ENCODE measurements at regions not wholly inside any gene's neighbourhood (a gene's known extent, or its start where the extent isn't known, plus 50 kb on each side); places are given as distances from the start of the nearest gene placed in this dataset.

DNA sequence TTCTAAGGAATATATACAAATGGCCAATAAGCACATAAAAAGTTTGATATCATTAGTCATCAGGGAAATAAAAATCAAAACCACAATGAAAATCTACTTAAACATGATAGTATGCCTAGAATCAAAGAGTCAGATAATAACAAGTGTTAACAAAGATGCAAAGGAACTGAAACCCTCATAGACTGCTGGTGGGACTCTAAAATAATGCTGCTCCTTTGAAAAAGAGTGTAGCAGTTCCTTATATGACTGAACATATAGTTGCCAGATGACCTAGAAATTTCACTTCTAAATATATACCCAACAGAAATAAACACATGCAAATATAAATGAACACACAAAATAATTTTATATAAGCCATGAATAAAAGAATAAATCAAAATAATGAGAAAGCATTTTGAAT, 205.1 kb upstream of the CTSO start:
- Histone ChIP-seq H3K36me3 (ENCODE audit: control insufficient read depth, insufficient read depth, low read length) (no peaks in the 10 kb centered on the region), H3K4me3 (ENCODE audit: low read depth, low read length) (no peak overlapping the region), H3K4me1 (ENCODE audit: control insufficient read depth, insufficient read depth, low read length) (no peaks in the 10 kb centered on the region), H3K9me3 (ENCODE audit: control insufficient read depth, insufficient read depth, low read length) (no peaks in the 10 kb centered on the region), H3K27me3 (ENCODE audit: control insufficient read depth, insufficient read depth, low read length) (no peaks in the 10 kb centered on the region), H3K27ac (ENCODE audit: low read depth, low read length) (no peak overlapping the region)
- DNase-seq (ENCODE audit: low read depth in 4 of 6, low spot score in 6 of 6) = no peak

- H3K9me3 ChIP-seq (ENCODE audit: control insufficient read depth, insufficient read depth, low read length) = no peaks in the 10 kb centered on the region
- DNase-seq (ENCODE audit: low read depth in 4 of 6, low spot score in 6 of 6) = no peak
- no peak overlapping the region for H3K4me3 ChIP-seq (ENCODE audit: low read depth, low read length)
- no peaks in the 10 kb centered on the region for H3K27me3 ChIP-seq (ENCODE audit: control insufficient read depth, insufficient read depth, low read length)
- no peak overlapping the region for H3K27ac ChIP-seq (ENCODE audit: low read depth, low read length)
- no CpG with 5 or more reads among the region's 4 CpGs for WGBS (ENCODE audit: insufficient coverage)
- H3K36me3 ChIP-seq (ENCODE audit: control insufficient read depth, insufficient read depth, low read length) = no peaks in the 10 kb centered on the region
- H3K4me1 ChIP-seq (ENCODE audit: control insufficient read depth, insufficient read depth, low read length) = no peaks in the 10 kb centered on the region
Measured at GRCh38 chr4:156154978-156155377, 201.3 kb upstream of the CTSO start.

- H3K27me3 ChIP-seq (ENCODE audit: control insufficient read depth, insufficient read depth, low read length) = no peaks in the 10 kb centered on the region
- peak in 1 of 6 donors; percentile 37 for DNase-seq (ENCODE audit: low read depth in 4 of 6, low spot score in 6 of 6)
- no peak overlapping the region for H3K4me3 ChIP-seq (ENCODE audit: low read depth, low read length)
- no peaks in the 10 kb centered on the region for H3K36me3 ChIP-seq (ENCODE audit: control insufficient read depth, insufficient read depth, low read length)
- H3K27ac ChIP-seq (ENCODE audit: low read depth, low read length) = no peak overlapping the region
- H3K9me3 ChIP-seq (ENCODE audit: control insufficient read depth, insufficient read depth, low read length) = no peaks in the 10 kb centered on the region
- WGBS (ENCODE audit: insufficient coverage) = no CpG with 5 or more reads among the region's 2 CpGs
- H3K4me1 ChIP-seq (ENCODE audit: control insufficient read depth, insufficient read depth, low read length) = no peaks in the 10 kb centered on the region
Measured at GRCh38 chr4:156146571-156146970, 192.9 kb upstream of the CTSO start.

DNA sequence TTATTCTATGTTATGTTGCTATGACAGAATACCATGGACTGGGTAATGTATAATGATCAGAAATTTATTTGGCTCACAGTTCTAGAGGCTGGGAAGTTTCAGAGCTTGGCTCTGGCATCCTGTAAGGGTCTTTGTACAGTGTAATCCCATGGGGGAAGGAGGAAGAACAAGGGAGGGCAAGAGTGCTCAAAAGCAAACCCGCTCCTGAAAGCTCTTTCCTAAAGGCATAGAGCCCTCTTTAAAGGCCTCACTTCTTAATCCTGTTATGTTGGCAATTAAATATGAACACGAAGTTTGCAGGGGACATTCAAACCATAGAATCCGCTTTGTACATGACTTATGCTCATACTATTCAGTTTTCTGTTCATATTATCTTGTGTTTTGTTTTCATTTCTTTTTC, 191.3 kb upstream of the CTSO start:
- Histone ChIP-seq H3K4me1 (ENCODE audit: control insufficient read depth, insufficient read depth, low read length) (no peaks in the 10 kb centered on the region), H3K27ac (ENCODE audit: low read depth, low read length) (no peak overlapping the region), H3K27me3 (ENCODE audit: control insufficient read depth, insufficient read depth, low read length) (no peaks in the 10 kb centered on the region), H3K36me3 (ENCODE audit: control insufficient read depth, insufficient read depth, low read length) (no peaks in the 10 kb centered on the region), H3K4me3 (ENCODE audit: low read depth, low read length) (no peak overlapping the region), H3K9me3 (ENCODE audit: control insufficient read depth, insufficient read depth, low read length) (no peaks in the 10 kb centered on the region)
- no CpG with 5 or more reads among the region's 3 CpGs for WGBS (ENCODE audit: insufficient coverage)
- no peak for DNase-seq (ENCODE audit: low read depth in 4 of 6, low spot score in 6 of 6)

DNA sequence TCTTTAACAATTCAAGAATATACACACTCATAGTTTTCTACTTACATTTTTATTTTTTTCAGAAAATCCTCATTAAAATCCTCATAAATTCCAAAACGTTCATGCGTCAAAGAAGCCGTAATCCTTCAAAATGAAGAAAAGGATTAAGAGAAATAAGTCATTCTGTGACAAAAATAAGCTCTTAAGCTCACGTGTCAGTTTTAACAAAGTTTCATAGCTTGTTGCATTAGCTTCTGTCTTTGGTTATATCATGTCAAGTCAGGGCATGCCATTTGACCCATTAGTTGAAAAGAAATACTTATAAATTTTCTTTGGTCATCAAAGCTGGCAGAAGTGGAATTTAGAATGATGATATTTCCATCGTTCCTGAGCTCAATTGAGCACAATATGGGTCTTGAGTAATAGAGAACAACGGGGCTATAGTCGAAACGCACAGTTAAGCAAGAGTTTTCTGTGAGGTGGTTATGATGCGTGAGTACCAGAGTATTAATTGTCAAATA, 185.2 kb upstream of the CTSO start:
- DNase-seq (ENCODE audit: low read depth in 4 of 6, low spot score in 6 of 6) = peak in 2 of 6 donors; percentile 14 to 47
- Histone ChIP-seq H3K27ac (ENCODE audit: low read depth, low read length) (no peak overlapping the region), H3K36me3 (ENCODE audit: control insufficient read depth, insufficient read depth, low read length) (no peaks in the 10 kb centered on the region), H3K4me3 (ENCODE audit: low read depth, low read length) (no peak overlapping the region), H3K27me3 (ENCODE audit: control insufficient read depth, insufficient read depth, low read length) (no peaks in the 10 kb centered on the region), H3K9me3 (ENCODE audit: control insufficient read depth, insufficient read depth, low read length) (no peaks in the 10 kb centered on the region), H3K4me1 (ENCODE audit: control insufficient read depth, insufficient read depth, low read length) (no peaks in the 10 kb centered on the region)
- WGBS (ENCODE audit: insufficient coverage) = 100% methylated on average over 1 of the region's 9 CpGs

DNA sequence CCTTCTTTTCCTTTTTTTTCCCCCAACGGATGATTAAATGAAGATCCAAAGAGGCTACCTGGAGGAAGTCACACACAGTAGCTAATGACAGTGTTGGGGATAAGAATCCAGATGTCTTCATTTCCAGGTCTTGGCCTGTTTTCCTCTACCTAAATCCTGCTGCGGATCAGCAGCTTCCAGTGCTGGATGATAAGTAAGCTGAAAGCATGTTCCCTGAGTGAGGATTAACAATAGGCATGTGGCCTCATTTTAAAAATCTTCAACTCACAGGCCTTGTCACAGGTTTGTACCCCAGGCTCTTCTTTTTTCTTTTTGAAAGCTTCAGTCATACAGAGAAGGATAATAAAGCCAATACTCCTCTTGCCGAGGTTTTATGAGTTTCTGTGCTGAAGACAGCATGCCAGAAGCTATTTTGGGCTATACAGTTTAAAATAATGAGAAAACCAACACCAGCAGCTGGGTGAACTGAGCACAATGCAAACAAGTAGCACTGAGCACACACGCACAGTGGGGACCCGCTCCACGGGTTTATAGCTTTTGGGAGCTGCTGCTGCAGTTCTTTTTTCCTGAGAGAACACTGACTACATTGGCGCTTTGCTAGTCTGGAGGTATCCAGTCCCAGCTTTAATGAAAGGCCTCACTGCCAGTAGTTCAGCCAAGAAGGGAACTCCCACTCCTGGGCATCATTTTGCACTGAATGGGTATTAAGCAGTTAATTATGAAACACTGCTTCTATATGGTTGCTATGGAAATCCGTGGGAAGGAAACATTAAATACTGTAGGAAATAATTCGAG, 184.2 kb upstream of the CTSO start:
- no peaks in the 10 kb centered on the region for H3K36me3 ChIP-seq (ENCODE audit: control insufficient read depth, insufficient read depth, low read length)
- 12% methylated on average over 4 of the region's 9 CpGs for WGBS (ENCODE audit: insufficient coverage)
- H3K27me3 ChIP-seq (ENCODE audit: control insufficient read depth, insufficient read depth, low read length) = no peaks in the 10 kb centered on the region
- peak overlapping the region; percentile 21 for H3K27ac ChIP-seq (ENCODE audit: low read depth, low read length)
- H3K4me3 ChIP-seq (ENCODE audit: low read depth, low read length) = no peak overlapping the region
- H3K4me1 ChIP-seq (ENCODE audit: control insufficient read depth, insufficient read depth, low read length) = no peaks in the 10 kb centered on the region
- H3K9me3 ChIP-seq (ENCODE audit: control insufficient read depth, insufficient read depth, low read length) = no peaks in the 10 kb centered on the region
- DNase-seq (ENCODE audit: low read depth in 4 of 6, low spot score in 6 of 6) = peak; percentile 22 to 96 (median 54)

DNA sequence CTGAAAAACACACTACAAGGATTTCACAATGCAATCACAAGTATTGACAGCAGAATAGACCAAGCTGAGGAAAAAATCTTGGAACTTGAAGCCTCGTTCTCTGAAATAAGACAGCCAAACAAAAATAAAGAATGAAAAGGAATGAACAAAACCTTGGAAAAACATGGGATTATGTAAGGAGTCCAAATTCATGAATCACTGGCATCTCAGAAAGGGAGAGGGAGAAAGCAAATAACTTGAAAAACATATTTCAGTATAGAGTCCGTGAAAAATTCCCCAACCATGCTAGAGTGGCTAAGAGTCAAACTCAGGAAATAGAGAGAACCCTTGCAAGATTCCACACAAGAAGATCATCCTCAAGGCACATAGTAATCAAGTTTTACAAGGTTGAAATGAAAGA, 178.5 kb upstream of the CTSO start:
- no peak overlapping the region for H3K27ac ChIP-seq (ENCODE audit: low read depth, low read length)
- no peaks in the 10 kb centered on the region for H3K4me1 ChIP-seq (ENCODE audit: control insufficient read depth, insufficient read depth, low read length)
- no CpG with 5 or more reads among the region's 2 CpGs for WGBS (ENCODE audit: insufficient coverage)
- H3K4me3 ChIP-seq (ENCODE audit: low read depth, low read length) = no peak overlapping the region
- no peak for DNase-seq (ENCODE audit: low read depth in 4 of 6, low spot score in 6 of 6)
- H3K36me3 ChIP-seq (ENCODE audit: control insufficient read depth, insufficient read depth, low read length) = no peaks in the 10 kb centered on the region
- H3K27me3 ChIP-seq (ENCODE audit: control insufficient read depth, insufficient read depth, low read length) = no peaks in the 10 kb centered on the region
- no peaks in the 10 kb centered on the region for H3K9me3 ChIP-seq (ENCODE audit: control insufficient read depth, insufficient read depth, low read length)

- DNase-seq (ENCODE audit: low read depth in 4 of 6, low spot score in 6 of 6) = no peak
- WGBS (ENCODE audit: insufficient coverage) = no CpG with 5 or more reads among the region's 1 CpG
- no peaks in the 10 kb centered on the region for H3K36me3 ChIP-seq (ENCODE audit: control insufficient read depth, insufficient read depth, low read length)
Measured at GRCh38 chr4:156128616-156129015, 174.9 kb upstream of the CTSO start.

DNA sequence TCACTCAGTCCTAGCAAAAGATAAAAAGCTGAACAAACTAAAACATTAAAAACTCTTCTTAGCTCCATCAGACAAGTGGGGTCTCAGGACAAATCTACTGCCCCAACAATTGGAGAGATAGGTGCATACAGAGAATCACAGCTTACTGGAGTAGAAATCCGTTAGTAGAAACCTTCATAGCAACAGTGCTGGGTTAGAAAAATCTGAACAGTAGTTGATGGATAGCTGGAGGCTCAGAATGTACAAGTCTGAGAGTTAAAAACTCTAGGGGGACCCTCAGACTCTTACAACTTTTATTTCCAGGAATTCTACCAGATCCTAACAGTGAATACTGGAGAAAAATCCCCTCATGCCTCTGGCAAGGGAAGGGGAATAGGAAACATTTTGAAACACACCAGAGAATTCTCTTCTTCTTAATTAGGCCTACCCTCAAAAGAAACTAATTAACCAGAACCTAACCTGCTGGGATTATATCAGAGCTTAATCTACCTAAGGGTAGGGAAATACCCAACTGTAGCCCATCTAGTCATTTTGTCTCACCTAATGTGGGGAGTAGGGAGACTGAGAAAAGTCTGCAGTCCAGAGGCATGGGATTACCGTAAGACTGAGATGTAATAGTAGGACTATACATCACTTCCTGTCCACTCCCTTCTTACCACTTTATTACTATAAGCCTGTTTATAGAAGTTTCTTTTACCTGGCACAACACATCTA, 165.0 kb upstream of the CTSO start:
- no peak for DNase-seq (ENCODE audit: low read depth in 4 of 6, low spot score in 6 of 6)
- H3K9me3 ChIP-seq (ENCODE audit: control insufficient read depth, insufficient read depth, low read length) = no peaks in the 10 kb centered on the region
- no CpG with 5 or more reads among the region's 2 CpGs for WGBS (ENCODE audit: insufficient coverage)
- no peaks in the 10 kb centered on the region for H3K4me1 ChIP-seq (ENCODE audit: control insufficient read depth, insufficient read depth, low read length)
- no peaks in the 10 kb centered on the region for H3K27me3 ChIP-seq (ENCODE audit: control insufficient read depth, insufficient read depth, low read length)
- no peak overlapping the region for H3K4me3 ChIP-seq (ENCODE audit: low read depth, low read length)
- no peaks in the 10 kb centered on the region for H3K36me3 ChIP-seq (ENCODE audit: control insufficient read depth, insufficient read depth, low read length)
- no peak overlapping the region for H3K27ac ChIP-seq (ENCODE audit: low read depth, low read length)

More at GRCh38 chr4:156128616-156129015, 174.9 kb upstream of the CTSO start:
- Histone ChIP-seq H3K4me3 (ENCODE audit: low read depth, low read length) (no peak overlapping the region), H3K9me3 (ENCODE audit: control insufficient read depth, insufficient read depth, low read length) (peaks cover 5% of the 10 kb centered on the region), H3K4me1 (ENCODE audit: control insufficient read depth, insufficient read depth, low read length) (no peaks in the 10 kb centered on the region), H3K27me3 (ENCODE audit: control insufficient read depth, insufficient read depth, low read length) (no peaks in the 10 kb centered on the region), H3K27ac (ENCODE audit: low read depth, low read length) (no peak overlapping the region)

DNA sequence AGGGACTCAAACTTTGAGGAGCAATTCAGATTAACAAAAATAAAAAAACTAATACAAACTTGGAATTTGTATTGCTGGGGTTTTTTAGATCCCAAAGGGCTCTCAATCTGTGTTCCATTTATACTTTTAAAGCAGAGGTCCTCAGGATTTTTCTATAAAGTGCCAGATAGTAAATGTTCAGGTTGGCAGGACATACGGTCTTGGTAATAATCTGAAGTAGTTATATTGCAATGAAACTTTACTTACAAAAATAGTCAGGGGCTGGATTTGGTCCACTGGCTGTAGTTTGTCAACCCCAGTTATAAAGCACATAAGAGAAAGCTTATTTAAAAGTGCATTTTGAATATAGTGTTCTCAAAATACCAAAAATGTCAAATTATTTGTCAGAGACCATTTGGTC, 164.1 kb upstream of the CTSO start:
- no peak overlapping the region for H3K4me3 ChIP-seq (ENCODE audit: low read depth, low read length)
- no peaks in the 10 kb centered on the region for H3K27me3 ChIP-seq (ENCODE audit: control insufficient read depth, insufficient read depth, low read length)
- WGBS (ENCODE audit: insufficient coverage) = no CpG with 5 or more reads among the region's 1 CpG
- DNase-seq (ENCODE audit: low read depth in 4 of 6, low spot score in 6 of 6) = no peak
- H3K9me3 ChIP-seq (ENCODE audit: control insufficient read depth, insufficient read depth, low read length) = no peaks in the 10 kb centered on the region
- H3K27ac ChIP-seq (ENCODE audit: low read depth, low read length) = no peak overlapping the region
- H3K4me1 ChIP-seq (ENCODE audit: control insufficient read depth, insufficient read depth, low read length) = no peaks in the 10 kb centered on the region
- H3K36me3 ChIP-seq (ENCODE audit: control insufficient read depth, insufficient read depth, low read length) = no peaks in the 10 kb centered on the region
